H1 (cell line): ENCODE measurements at regions not wholly inside any gene's neighbourhood (a gene's known extent, or its start where the extent isn't known, plus 50 kb on each side); places are given as distances from the start of the nearest gene placed in this dataset.

ENCODE experiments used
- JUN ChIP-seq: IDR thresholded peaks from 2 replicates; pipeline ENCODE4 v1.6.1; 2011; ENCODE audit warnings: low read depth, mild to moderate bottlenecking, improper control_type of control experiment, low read length

DNA sequence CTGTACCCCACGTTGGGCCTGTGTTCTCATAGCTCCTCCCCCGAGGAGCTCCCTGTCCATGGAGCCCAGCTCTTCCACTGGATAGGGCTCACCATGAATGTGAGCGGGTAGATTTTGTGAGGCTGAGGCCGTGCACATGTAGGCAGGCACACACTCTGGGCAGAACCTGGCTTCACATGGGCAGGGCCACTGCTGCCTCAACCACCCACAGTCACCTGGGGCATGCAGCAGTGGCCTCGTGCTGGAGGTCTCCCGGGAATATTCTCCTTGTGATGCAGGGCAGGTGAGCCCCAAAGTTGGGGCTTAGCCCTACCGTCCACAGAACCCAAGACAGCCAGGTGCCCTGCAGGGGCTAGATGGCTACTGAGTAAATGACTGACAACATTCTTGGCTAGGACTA lies 116.6 kb downstream of the TMEM130 start (continued):
- TF ChIP-seq JUN = no peak
- TF ChIP-seq, all 59 proteins: peak for 0
